HG02885 (cell line): ENCODE measurements at regions not wholly inside any gene's neighbourhood (a gene's known extent, or its start where the extent isn't known, plus 50 kb on each side); places are given as distances from the start of the nearest gene placed in this dataset.
A peak's percentile ranks its signal among the peaks of the same experiment; 100 is the strongest.

Experiments
- ATAC-seq: cut with Tn5 transposase; IDR thresholded peaks from one replicate; pipeline ENCODE4 v1.9.1; 2021; ENCODE audit warnings: mild to moderate bottlenecking; ENCODE audit not compliant: unreplicated experiment, poor library complexity

- ATAC-seq, result no peak
These were observed 49.8 kb downstream of the ABCC12 start for GRCh38 chr16:48105976-48106375.

GRCh38 chr16:48105456-48105855 is 50.3 kb downstream of the ABCC12 start:
- ATAC-seq, result no peak

GRCh38 chr16:48103591-48103990 is 52.2 kb downstream of the ABCC12 start:
- no peak for ATAC-seq

- ATAC-seq, result no peak
These were observed 53.4 kb downstream of the ABCC12 start for GRCh38 chr16:48102083-48103008.

- peak; percentile 85 for ATAC-seq
These were observed 54.6 kb downstream of the ABCC12 start for GRCh38 chr16:48101069-48101674.

- ATAC-seq, result no peak
These were observed 56.3 kb downstream of the ABCC12 start for GRCh38 chr16:48099455-48099854.

- ATAC-seq, result no peak
These were observed 57.3 kb downstream of the ABCC12 start for GRCh38 chr16:48098472-48098871.

- ATAC-seq, result no peak
These were observed 64.7 kb downstream of the ABCC12 start for GRCh38 chr16:48091117-48091516.

GRCh38 chr16:48089053-48089792 is 66.6 kb downstream of the ABCC12 start:
- no peak for ATAC-seq

GRCh38 chr16:48087639-48088038 is 68.2 kb downstream of the ABCC12 start:
- no peak for ATAC-seq

GRCh38 chr16:48086422-48086821 is 69.4 kb downstream of the ABCC12 start:
- ATAC-seq, result no peak

GRCh38 chr16:48085729-48086128 is 70.1 kb downstream of the ABCC12 start:
- ATAC-seq, result no peak

- ATAC-seq, result no peak
These were observed 71.0 kb downstream of the ABCC12 start for GRCh38 chr16:48084826-48085225.

- ATAC-seq, result no peak
These were observed 73.3 kb downstream of the ABCC12 start for GRCh38 chr16:48082516-48082915.

- no peak for ATAC-seq
These were observed 74.1 kb downstream of the ABCC12 start for GRCh38 chr16:48081656-48082055.

- ATAC-seq, result no peak
These were observed 79.3 kb downstream of the ABCC12 start for GRCh38 chr16:48076455-48077012.

- ATAC-seq, result no peak
These were observed 80.4 kb downstream of the ABCC12 start for GRCh38 chr16:48075398-48075797.

GRCh38 chr16:48067388-48067787 is 88.4 kb downstream of the ABCC12 start:
- no peak for ATAC-seq

GRCh38 chr16:48064971-48065370 is 90.8 kb downstream of the ABCC12 start:
- ATAC-seq, result no peak

GRCh38 chr16:48062681-48063080 is 93.1 kb downstream of the ABCC12 start:
- no peak for ATAC-seq

GRCh38 chr16:48059936-48060335 is 95.9 kb downstream of the ABCC12 start:
- ATAC-seq, result no peak
